Body of pancreas (tissue), 4 donors: ENCODE measurements at regions not wholly inside any gene's neighbourhood (a gene's known extent, or its start where the extent isn't known, plus 50 kb on each side); places are given as distances from the start of the nearest gene placed in this dataset.

Source experiments
- ATAC-seq: fragments of 150-250 bp; one replicate; pipeline ENCODE4 v1.9.1; 2016
- DNase-seq, 4 donors: peaks; one replicate each; pipeline ENCODE4 v3.0.0-alpha.2; 2019
- H3K27ac ChIP-seq, 4 donors: fragments of 200-600 bp; sonication (generic); 1 replicate in 3 of 4; 2 replicates in 1 of 4; pipeline versions ENCODE4 v1.5.1 to v1.6.1; 2016 to 2019; ENCODE audit warnings: mild to moderate bottlenecking in 1 of 4, mixed read lengths in 1 of 4, moderate library complexity in 1 of 4
- H3K27me3 ChIP-seq, 2 donors: fragments of 200-600 bp; sonication (generic); one replicate each; pipeline ENCODE4 v1.6.0; 2016; ENCODE audit warnings: mild to moderate bottlenecking in 1 of 2
- H3K36me3 ChIP-seq, 2 donors: fragments of 200-600 bp; sonication (generic); replicated peaks in 1 of 2; 2 replicates each; pipeline ENCODE4 v1.5.1; 2016; ENCODE audit warnings: low read depth in 2 of 2; ENCODE audit not compliant: insufficient read depth in 1 of 2
- H3K4me1 ChIP-seq: fragments of 200-600 bp; sonication (generic); one replicate; pipeline ENCODE4 v1.6.0; 2016
- H3K4me3 ChIP-seq, 2 donors: fragments of 200-600 bp; sonication (generic); 1 replicate in 1 of 2; 2 replicates in 1 of 2; pipeline ENCODE4 v1.5.1; 2016 to 2019
- H3K9me3 ChIP-seq, 3 donors: fragments of 200-600 bp; sonication (generic); 1 replicate in 2 of 3; 2 replicates in 1 of 3; pipeline ENCODE4 v1.5.1; 2016
- CTCF ChIP-seq, 7 experiments: fragments of 450-650 bp in 4 of 7; fragments of 200-600 bp in 3 of 7; sonication (generic) in 3 of 7; IDR thresholded peaks; one replicate each; pipeline ENCODE4 v1.5.1; 2016 to 2019; ENCODE audit warnings: antibody characterized with exemption in 7 of 7
- POLR2A ChIP-seq, 3 donors: fragments of 450-650 bp; IDR thresholded peaks; one replicate each; pipeline ENCODE4 v1.6.1; 2016; ENCODE audit warnings: antibody characterized with exemption in 3 of 3, mild to moderate bottlenecking in 2 of 3
- WGBS, 2 donors: methylation state at CpG; one replicate each; pipeline ENCODE4 v1.1.5; 2017; 5-methylcytosine and 5-hydroxymethylcytosine counted together
- intact Hi-C: fragments of 100-400 bp; cut with DNase I; formaldehyde crosslinking; loops from one replicate; pipeline ENCODE4 v1.15.1; 2023

- no peak for TF ChIP-seq POLR2A (IDR thresholded peaks at IDR 0.05)
- TF ChIP-seq CTCF (IDR thresholded peaks at IDR 0.05) = no peak
- no peak overlapping the region for H3K4me3 ChIP-seq
- 79 to 92% methylated on average over 4 to 13 of the region's 13 CpGs for WGBS, 2 donors
- H3K4me1 ChIP-seq = peaks cover 17% of the 10 kb centered on the region
- no peak for ATAC-seq
- no peaks in the 10 kb centered on the region for H3K36me3 ChIP-seq
- peaks cover 0 to 5% of the 10 kb centered on the region in 2 donors for H3K27me3 ChIP-seq
- DNase-seq = no peak
- H3K9me3 ChIP-seq = no peaks in the 10 kb centered on the region
- intact Hi-C loops = no loop called here
- no peak overlapping the region for H3K27ac ChIP-seq
Observed at GRCh38 chr10:42952931-42953683, 123.8 kb upstream of the RET start.

GRCh38 chr10:42953684-42954674 lies 122.9 kb upstream of the RET start:
- no peak for DNase-seq
- Histone ChIP-seq H3K36me3 (no peaks in the 10 kb centered on the region), H3K4me1 (peaks cover 17% of the 10 kb centered on the region), H3K9me3 (no peaks in the 10 kb centered on the region), H3K27ac (no peak overlapping the region), H3K27me3 (peaks cover 0 to 5% of the 10 kb centered on the region in 2 donors), H3K4me3 (no peak overlapping the region)
- no peak for ATAC-seq
- intact Hi-C loops = no loop called here
- no peak for TF ChIP-seq CTCF (IDR thresholded peaks at IDR 0.05)
- TF ChIP-seq POLR2A (IDR thresholded peaks at IDR 0.05) = no peak
- WGBS, 2 donors = 62 to 75% methylated on average over 14 to 20 of the region's 20 CpGs

GRCh38 chr10:42954766-42955492 lies 121.9 kb upstream of the RET start:
- TF ChIP-seq POLR2A (IDR thresholded peaks at IDR 0.05) = no peak
- intact Hi-C loops = no loop called here
- H3K27me3 ChIP-seq = peaks cover 0 to 5% of the 10 kb centered on the region in 2 donors
- H3K27ac ChIP-seq = no peak overlapping the region
- no peaks in the 10 kb centered on the region for H3K36me3 ChIP-seq
- H3K4me3 ChIP-seq = no peak overlapping the region
- no peaks in the 10 kb centered on the region for H3K9me3 ChIP-seq
- peaks cover 17% of the 10 kb centered on the region for H3K4me1 ChIP-seq
- ATAC-seq = no peak
- no peak for DNase-seq
- 70% methylated on average over 4 of the region's 4 CpGs; no CpG with 5 or more reads in 1 of the 2 donors for WGBS, 2 donors

- H3K9me3 ChIP-seq = no peaks in the 10 kb centered on the region
- H3K27ac ChIP-seq = no peak overlapping the region
- TF ChIP-seq CTCF (IDR thresholded peaks at IDR 0.05) (no peak), POLR2A (IDR thresholded peaks at IDR 0.05) (no peak)
- peaks cover 0 to 4% of the 10 kb centered on the region in 2 donors for H3K27me3 ChIP-seq
- H3K36me3 ChIP-seq = no peaks in the 10 kb centered on the region
- no peak overlapping the region for H3K4me3 ChIP-seq
- intact Hi-C loops = no loop called here
- ATAC-seq (no peak), DNase-seq (no peak)
- 81 to 90% methylated on average over 3 of the region's 3 CpGs for WGBS, 2 donors
- H3K4me1 ChIP-seq = peaks cover 17% of the 10 kb centered on the region
Observed at GRCh38 chr10:42955493-42955889, 121.4 kb upstream of the RET start.

GRCh38 chr10:42956045-42956444 lies 120.8 kb upstream of the RET start:
- no peaks in the 10 kb centered on the region for H3K27me3 ChIP-seq
- no peaks in the 10 kb centered on the region for H3K36me3 ChIP-seq
- no peak overlapping the region for H3K27ac ChIP-seq
- intact Hi-C loops = no loop called here
- H3K4me1 ChIP-seq = peaks cover 16% of the 10 kb centered on the region
- TF ChIP-seq CTCF (IDR thresholded peaks at IDR 0.05) (no peak), POLR2A (IDR thresholded peaks at IDR 0.05) (no peak)
- 63 to 74% methylated on average over 3 of the region's 3 CpGs for WGBS, 2 donors
- no peak overlapping the region for H3K4me3 ChIP-seq
- ATAC-seq (no peak), DNase-seq (no peak)
- H3K9me3 ChIP-seq = no peaks in the 10 kb centered on the region
